ENCODE measurements at regions not wholly inside any gene's neighbourhood (a gene's known extent, or its start where the extent isn't known, plus 50 kb on each side); places are given as distances from the start of the nearest gene placed in this dataset.

GRCh38 chr2:6341588-6342129 lies 524.0 kb downstream of the CMPK2 start:
- POLR2A ChIA-PET = no interaction called here
- Mint-ChIP-seq H3K4me3 (no peak overlapping the region), H3K27ac (no peak overlapping the region), H3K36me3 (ENCODE audit: low read depth) (no peaks in the 10 kb centered on the region), H3K27me3 (no peaks in the 10 kb centered on the region), H3K9me3 (ENCODE audit: low read depth) (peaks cover 2% of the 10 kb centered on the region), H3K4me1 (no peaks in the 10 kb centered on the region)
- intact Hi-C loops (cut with DNase I, micrococcal nuclease) = no loop called here
- CTCF ChIA-PET = no interaction called here
- DNase-seq (no peak), ATAC-seq (no peak)

- intact Hi-C loops (cut with DNase I, micrococcal nuclease) = no loop called here
- Mint-ChIP-seq H3K36me3 (ENCODE audit: low read depth) (no peaks in the 10 kb centered on the region), H3K4me3 (no peak overlapping the region), H3K27ac (no peak overlapping the region), H3K9me3 (ENCODE audit: low read depth) (peaks cover 2% of the 10 kb centered on the region), H3K27me3 (no peaks in the 10 kb centered on the region), H3K4me1 (no peaks in the 10 kb centered on the region)
- ChIA-PET CTCF (no interaction called here), POLR2A (interaction anchor here (0.6 kb wide), 1 partner anchor 359 kb away, joined by 3 read pairs; no protein-coding TSS in a partner anchor)
- DNase-seq (no peak), ATAC-seq (no peak)
These were observed 523.3 kb downstream of the CMPK2 start for GRCh38 chr2:6342273-6342920.

GRCh38 chr2:6343076-6343475 lies 522.6 kb downstream of the CMPK2 start:
- DNase-seq = no peak
- intact Hi-C loops (cut with DNase I, micrococcal nuclease) = no loop called here
- Mint-ChIP-seq H3K4me1 (no peaks in the 10 kb centered on the region), H3K9me3 (ENCODE audit: low read depth) (peaks cover 2% of the 10 kb centered on the region), H3K27me3 (no peaks in the 10 kb centered on the region), H3K36me3 (ENCODE audit: low read depth) (no peaks in the 10 kb centered on the region), H3K27ac (no peak overlapping the region), H3K4me3 (no peak overlapping the region)
- ChIA-PET POLR2A (interaction anchor here (0.6 kb wide), 1 partner anchor 358 kb away, joined by 3 read pairs; no protein-coding TSS in a partner anchor), CTCF (no interaction called here)
- no peak for ATAC-seq

DNA sequence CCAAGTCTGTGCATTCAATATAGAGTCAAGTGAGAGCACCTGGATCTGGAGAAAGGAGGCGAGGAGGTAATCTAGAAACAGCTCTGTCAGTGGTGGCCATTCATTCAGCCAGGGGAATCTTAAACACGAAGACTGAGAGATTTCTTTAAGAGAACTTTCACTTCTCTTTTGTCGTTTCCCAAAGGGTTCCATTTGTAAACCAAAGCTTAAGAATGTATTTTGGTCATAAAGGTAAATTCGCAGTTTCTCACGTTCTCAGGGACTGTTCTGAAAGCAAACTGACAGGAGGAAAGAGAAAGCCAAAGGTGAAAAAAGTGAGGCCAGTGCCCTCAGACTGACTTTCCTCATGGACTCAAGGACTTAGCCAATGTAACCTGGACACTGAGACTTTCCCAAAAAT lies 513.5 kb downstream of the CMPK2 start:
- intact Hi-C loops (cut with DNase I, micrococcal nuclease) = loop anchor here in 1 of 2 experiments (2.0 kb wide), 1 partner anchor 421 kb away; no protein-coding TSS in a partner anchor
- Mint-ChIP-seq H3K36me3 (ENCODE audit: low read depth) (no peaks in the 10 kb centered on the region), H3K4me1 (no peaks in the 10 kb centered on the region), H3K4me3 (no peak overlapping the region), H3K27ac (no peak overlapping the region), H3K9me3 (ENCODE audit: low read depth) (no peaks in the 10 kb centered on the region), H3K27me3 (no peaks in the 10 kb centered on the region)
- ChIA-PET CTCF (no interaction called here), POLR2A (no interaction called here)
- ATAC-seq = no peak
- no peak for DNase-seq

- Mint-ChIP-seq H3K36me3 (ENCODE audit: low read depth) (no peaks in the 10 kb centered on the region), H3K27ac (no peak overlapping the region), H3K9me3 (ENCODE audit: low read depth) (no peaks in the 10 kb centered on the region), H3K27me3 (no peaks in the 10 kb centered on the region), H3K4me1 (no peaks in the 10 kb centered on the region), H3K4me3 (no peak overlapping the region)
- DNase-seq = no peak
- CTCF ChIA-PET = no interaction called here
- POLR2A ChIA-PET = no interaction called here
- intact Hi-C loops (cut with DNase I, micrococcal nuclease) = loop anchor here in 1 of 2 experiments (2.0 kb wide), 1 partner anchor 420 kb away; no protein-coding TSS in a partner anchor
- no peak for ATAC-seq
These were observed 512.7 kb downstream of the CMPK2 start for GRCh38 chr2:6352906-6353515.

DNA sequence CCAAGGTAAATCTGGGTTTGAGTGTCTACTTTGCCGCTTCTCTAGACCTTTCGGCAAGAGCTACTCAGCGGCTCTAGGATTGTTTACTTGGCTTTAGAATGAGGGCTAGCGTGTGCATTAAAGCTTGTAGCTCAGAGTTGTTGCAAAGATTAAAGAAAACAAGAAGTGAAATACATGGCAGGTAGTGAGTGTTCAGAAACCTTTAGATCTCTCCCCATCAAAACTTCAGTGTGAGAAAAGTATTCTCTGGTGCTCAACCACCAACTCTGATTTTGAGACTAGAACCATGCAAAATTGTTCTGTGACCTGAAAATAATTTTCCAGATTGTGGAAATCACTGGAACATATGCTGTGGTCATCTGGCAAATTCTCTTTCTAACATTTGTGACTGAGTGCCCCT lies 512.0 kb downstream of the CMPK2 start:
- DNase-seq (no peak), ATAC-seq (no peak)
- ChIA-PET CTCF (no interaction called here), POLR2A (no interaction called here)
- no peaks in the 10 kb centered on the region for H3K4me1 Mint-ChIP-seq
- H3K9me3 Mint-ChIP-seq (ENCODE audit: low read depth) = no peaks in the 10 kb centered on the region
- no peaks in the 10 kb centered on the region for H3K27me3 Mint-ChIP-seq
- no peak overlapping the region for H3K4me3 Mint-ChIP-seq
- intact Hi-C loops (cut with DNase I, micrococcal nuclease) = loop anchor here in 1 of 2 experiments (2.0 kb wide), 1 partner anchor 419 kb away; no protein-coding TSS in a partner anchor
- no peak overlapping the region for H3K27ac Mint-ChIP-seq
- H3K36me3 Mint-ChIP-seq (ENCODE audit: low read depth) = no peaks in the 10 kb centered on the region

DNA sequence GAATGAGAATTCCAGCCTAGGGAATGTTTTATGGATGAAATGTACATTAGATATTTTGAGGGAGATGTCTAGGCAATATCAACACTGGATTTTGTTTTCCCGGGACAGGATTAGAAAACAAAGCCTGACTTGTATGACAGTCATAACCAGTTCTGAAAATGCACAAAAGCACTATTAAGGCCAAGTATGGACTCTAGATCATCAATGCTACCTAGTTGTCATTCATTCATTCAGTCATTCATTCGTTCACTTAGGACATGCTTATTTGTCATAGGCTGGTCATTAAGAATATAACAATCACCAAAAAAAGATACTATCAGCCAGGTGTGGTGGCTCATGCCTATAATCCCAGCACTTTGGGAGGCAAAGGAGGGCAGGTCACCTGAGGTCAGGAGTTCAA lies 511.2 kb downstream of the CMPK2 start:
- no peaks in the 10 kb centered on the region for H3K4me1 Mint-ChIP-seq
- no peaks in the 10 kb centered on the region for H3K27me3 Mint-ChIP-seq
- intact Hi-C loops (cut with DNase I, micrococcal nuclease) = no loop called here
- ATAC-seq = no peak
- H3K36me3 Mint-ChIP-seq (ENCODE audit: low read depth) = no peaks in the 10 kb centered on the region
- DNase-seq = no peak
- no peak overlapping the region for H3K4me3 Mint-ChIP-seq
- POLR2A ChIA-PET = no interaction called here
- H3K27ac Mint-ChIP-seq = no peak overlapping the region
- CTCF ChIA-PET = no interaction called here
- no peaks in the 10 kb centered on the region for H3K9me3 Mint-ChIP-seq (ENCODE audit: low read depth)

GRCh38 chr2:6355886-6356761 lies 509.6 kb downstream of the CMPK2 start:
- no peaks in the 10 kb centered on the region for H3K27me3 Mint-ChIP-seq
- no peaks in the 10 kb centered on the region for H3K4me1 Mint-ChIP-seq
- ATAC-seq (no peak), DNase-seq (no peak)
- ChIA-PET CTCF (no interaction called here), POLR2A (no interaction called here)
- H3K4me3 Mint-ChIP-seq = no peak overlapping the region
- intact Hi-C loops (cut with DNase I, micrococcal nuclease) = no loop called here
- no peaks in the 10 kb centered on the region for H3K9me3 Mint-ChIP-seq (ENCODE audit: low read depth)
- no peaks in the 10 kb centered on the region for H3K36me3 Mint-ChIP-seq (ENCODE audit: low read depth)
- H3K27ac Mint-ChIP-seq = no peak overlapping the region

DNA sequence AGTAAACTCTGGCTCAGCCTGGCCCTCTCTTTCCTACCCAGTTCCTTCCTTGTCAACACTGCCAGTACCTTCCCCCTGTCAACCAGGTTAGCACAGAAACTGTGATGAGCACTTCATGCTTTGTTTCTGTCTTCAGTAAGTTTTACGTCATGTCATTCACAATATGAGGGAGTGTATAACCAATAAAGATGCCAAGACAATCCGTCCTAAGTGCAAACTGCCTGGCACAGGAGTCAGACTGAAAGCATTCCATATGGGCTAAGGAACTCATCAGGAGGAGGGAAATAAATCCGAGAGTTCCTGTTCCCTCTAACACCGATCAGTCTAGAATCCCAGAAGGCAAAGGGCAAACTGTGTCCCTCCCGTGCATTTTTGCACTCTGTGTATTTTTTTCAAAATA lies 507.2 kb downstream of the CMPK2 start:
- DNase-seq (no peak), ATAC-seq (no peak)
- Mint-ChIP-seq H3K36me3 (ENCODE audit: low read depth) (no peaks in the 10 kb centered on the region), H3K4me3 (no peak overlapping the region), H3K27me3 (no peaks in the 10 kb centered on the region), H3K27ac (no peak overlapping the region), H3K9me3 (ENCODE audit: low read depth) (peaks cover 4% of the 10 kb centered on the region), H3K4me1 (no peaks in the 10 kb centered on the region)
- CTCF ChIA-PET = no interaction called here
- POLR2A ChIA-PET = no interaction called here
- intact Hi-C loops (cut with DNase I, micrococcal nuclease) = no loop called here

GRCh38 chr2:6358985-6359384 lies 506.7 kb downstream of the CMPK2 start:
- POLR2A ChIA-PET = no interaction called here
- intact Hi-C loops (cut with DNase I, micrococcal nuclease) = no loop called here
- H3K4me3 Mint-ChIP-seq = no peak overlapping the region
- no peak overlapping the region for H3K27ac Mint-ChIP-seq
- no peak for ATAC-seq
- no peaks in the 10 kb centered on the region for H3K4me1 Mint-ChIP-seq
- peaks cover 4% of the 10 kb centered on the region for H3K9me3 Mint-ChIP-seq (ENCODE audit: low read depth)
- DNase-seq = no peak
- CTCF ChIA-PET = no interaction called here
- no peaks in the 10 kb centered on the region for H3K36me3 Mint-ChIP-seq (ENCODE audit: low read depth)
- no peaks in the 10 kb centered on the region for H3K27me3 Mint-ChIP-seq

DNA sequence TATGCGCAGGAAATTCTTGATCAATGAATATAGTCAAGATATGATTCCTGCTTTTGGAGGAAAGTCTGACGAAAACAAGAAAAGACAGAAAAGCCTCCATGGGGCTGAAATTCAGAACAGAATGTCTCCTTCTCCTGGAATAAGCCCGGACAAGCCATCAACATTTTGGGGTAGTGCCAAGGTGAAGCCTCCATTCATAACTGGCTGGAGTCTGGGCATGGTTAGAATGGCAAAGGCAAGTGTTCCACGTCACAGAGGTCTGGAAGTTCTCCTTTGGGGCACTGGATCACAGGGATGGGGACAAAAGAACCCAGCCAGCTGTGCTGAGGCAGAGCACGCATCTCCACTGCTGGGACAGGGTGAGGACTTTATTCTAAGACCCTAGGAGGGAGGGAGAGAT lies 505.7 kb downstream of the CMPK2 start:
- H3K9me3 Mint-ChIP-seq (ENCODE audit: low read depth) = peaks cover 4% of the 10 kb centered on the region
- CTCF ChIA-PET = no interaction called here
- H3K27ac Mint-ChIP-seq = no peak overlapping the region
- no peaks in the 10 kb centered on the region for H3K27me3 Mint-ChIP-seq
- ATAC-seq (no peak), DNase-seq (no peak)
- no peaks in the 10 kb centered on the region for H3K4me1 Mint-ChIP-seq
- H3K36me3 Mint-ChIP-seq (ENCODE audit: low read depth) = no peaks in the 10 kb centered on the region
- intact Hi-C loops (cut with DNase I, micrococcal nuclease) = no loop called here
- POLR2A ChIA-PET = no interaction called here
- no peak overlapping the region for H3K4me3 Mint-ChIP-seq
